ENCODE measurements at regions not wholly inside any gene's neighbourhood (a gene's known extent, or its start where the extent isn't known, plus 50 kb on each side); places are given as distances from the start of the nearest gene placed in this dataset.

DNA sequence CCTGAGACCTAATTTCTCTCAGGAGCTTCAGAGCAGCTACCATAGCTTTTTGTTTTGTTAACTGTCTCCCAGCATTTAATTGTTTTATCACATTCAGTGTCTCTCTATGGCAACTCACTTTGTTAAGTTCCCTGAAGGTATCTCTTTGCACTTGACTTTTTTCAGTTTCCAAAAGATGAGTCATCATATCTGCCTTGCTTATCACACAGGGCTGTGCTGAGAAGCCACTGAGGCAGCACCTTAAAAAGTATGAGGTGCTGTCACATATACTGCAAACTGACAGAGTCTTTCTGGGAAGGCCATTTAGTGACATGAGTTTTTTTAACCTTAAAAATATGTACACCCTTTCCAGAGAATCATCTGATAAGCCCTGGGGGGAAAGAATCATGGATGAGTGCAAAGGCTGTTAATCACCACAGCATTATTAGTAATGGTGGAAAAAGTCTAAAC, 56.8 kb downstream of the PPP1R3C start:
- no peaks in the 10 kb centered on the region for H3K9me3 Mint-ChIP-seq
- POLR2A ChIA-PET: no interaction called here
- no peak overlapping the region for H3K27ac Mint-ChIP-seq
- H3K36me3 Mint-ChIP-seq: peaks cover 2% of the 10 kb centered on the region
- no peaks in the 10 kb centered on the region for H3K27me3 Mint-ChIP-seq
- no peak for DNase-seq
- ATAC-seq (ENCODE audit: low read depth): no peak
- H3K4me3 Mint-ChIP-seq: no peak overlapping the region
- peaks cover 2% of the 10 kb centered on the region for H3K4me1 Mint-ChIP-seq

DNA sequence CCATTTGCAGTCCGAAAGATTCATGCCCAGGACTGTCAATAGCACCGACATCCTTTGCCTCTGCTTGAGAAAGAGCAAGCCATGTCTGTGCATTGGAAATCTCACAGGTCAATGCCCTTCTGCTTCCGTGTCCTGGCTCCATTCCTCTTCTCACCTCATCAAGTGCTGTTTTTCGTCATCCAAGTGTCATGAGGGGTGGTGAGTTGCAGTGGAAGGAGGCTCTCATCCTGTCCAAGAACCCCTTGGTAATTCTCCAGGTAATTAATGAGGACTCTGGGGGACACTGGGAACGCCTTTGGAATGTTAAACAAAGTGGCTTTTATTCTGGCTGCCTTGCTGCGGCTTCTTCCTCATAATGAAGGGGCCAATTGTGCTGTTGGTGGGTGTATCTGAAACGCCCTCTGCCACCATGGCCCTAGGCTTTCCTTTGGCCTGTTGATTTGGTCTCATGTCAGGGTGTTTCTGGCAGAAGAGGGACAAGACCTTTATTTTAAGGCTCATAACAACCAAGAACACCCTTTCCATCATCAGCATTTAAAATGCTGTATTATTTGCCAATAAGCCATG, 57.7 kb downstream of the PPP1R3C start:
- ATAC-seq (ENCODE audit: low read depth): no peak
- peaks cover 2% of the 10 kb centered on the region for H3K36me3 Mint-ChIP-seq
- POLR2A ChIA-PET: no interaction called here
- H3K4me1 Mint-ChIP-seq: peaks cover 2% of the 10 kb centered on the region
- DNase-seq: no peak
- H3K27ac Mint-ChIP-seq: no peak overlapping the region
- no peaks in the 10 kb centered on the region for H3K27me3 Mint-ChIP-seq
- no peaks in the 10 kb centered on the region for H3K9me3 Mint-ChIP-seq
- no peak overlapping the region for H3K4me3 Mint-ChIP-seq

GRCh38 chr10:91574236-91574635, 58.6 kb downstream of the PPP1R3C start:
- H3K4me3 Mint-ChIP-seq: no peak overlapping the region
- peaks cover 3% of the 10 kb centered on the region for H3K4me1 Mint-ChIP-seq
- H3K36me3 Mint-ChIP-seq: peaks cover 2% of the 10 kb centered on the region
- H3K27me3 Mint-ChIP-seq: no peaks in the 10 kb centered on the region
- POLR2A ChIA-PET: no interaction called here
- no peak overlapping the region for H3K27ac Mint-ChIP-seq
- no peak for ATAC-seq (ENCODE audit: low read depth)
- no peaks in the 10 kb centered on the region for H3K9me3 Mint-ChIP-seq
- DNase-seq: no peak

GRCh38 chr10:91573320-91573719, 59.6 kb downstream of the PPP1R3C start:
- Mint-ChIP-seq H3K4me1 (peaks cover 4% of the 10 kb centered on the region), H3K27ac (no peak overlapping the region), H3K36me3 (peaks cover 2% of the 10 kb centered on the region), H3K4me3 (no peak overlapping the region), H3K9me3 (no peaks in the 10 kb centered on the region), H3K27me3 (no peaks in the 10 kb centered on the region)
- POLR2A ChIA-PET: no interaction called here
- ATAC-seq (ENCODE audit: low read depth) (no peak), DNase-seq (no peak)

DNA sequence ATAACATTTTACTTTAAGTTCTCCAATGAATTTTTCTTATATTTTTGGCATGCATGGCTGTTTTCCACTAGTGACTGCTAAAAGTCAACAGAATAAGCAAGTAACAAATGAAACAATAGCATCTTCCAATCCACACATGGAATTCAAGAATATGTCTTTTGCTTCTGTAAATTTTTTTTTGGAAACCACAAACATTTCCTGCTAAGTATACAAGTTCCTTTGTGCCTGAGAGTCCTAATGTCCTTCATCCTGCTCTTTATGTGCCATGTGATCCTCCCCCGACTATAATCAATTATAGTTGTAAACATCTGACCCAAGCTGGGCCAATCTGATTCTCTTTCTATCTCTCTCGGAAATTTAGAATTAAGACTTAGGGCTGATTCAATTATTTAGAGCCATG, 61.2 kb downstream of the PPP1R3C start:
- Mint-ChIP-seq H3K36me3 (peaks cover 2% of the 10 kb centered on the region), H3K4me3 (no peak overlapping the region), H3K9me3 (no peaks in the 10 kb centered on the region), H3K4me1 (peaks cover 4% of the 10 kb centered on the region), H3K27me3 (no peaks in the 10 kb centered on the region), H3K27ac (no peak overlapping the region)
- ATAC-seq (ENCODE audit: low read depth) (no peak), DNase-seq (no peak)
- POLR2A ChIA-PET: no interaction called here

DNA sequence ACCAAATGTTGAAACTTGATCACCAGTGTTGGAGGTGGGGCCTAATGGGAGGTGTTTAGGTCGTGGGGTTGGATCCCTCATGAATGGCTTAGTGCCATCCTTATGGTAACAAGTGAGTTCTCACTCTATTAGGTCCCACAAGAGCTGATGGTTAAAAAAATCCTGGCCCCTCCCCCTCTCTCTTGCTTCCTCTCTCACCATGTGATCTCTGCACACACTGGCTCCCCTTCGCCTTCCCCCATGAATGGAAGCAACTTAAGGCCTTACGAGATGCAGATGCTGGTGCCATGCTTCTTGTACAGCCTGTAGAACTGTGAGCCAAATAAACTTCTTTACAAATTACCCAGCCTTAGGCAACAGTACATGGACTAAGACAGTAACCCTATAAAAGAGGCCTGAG, 62.7 kb downstream of the PPP1R3C start:
- POLR2A ChIA-PET: no interaction called here
- H3K27me3 Mint-ChIP-seq: no peaks in the 10 kb centered on the region
- H3K27ac Mint-ChIP-seq: no peak overlapping the region
- H3K9me3 Mint-ChIP-seq: no peaks in the 10 kb centered on the region
- H3K4me1 Mint-ChIP-seq: peaks cover 4% of the 10 kb centered on the region
- DNase-seq (no peak), ATAC-seq (ENCODE audit: low read depth) (no peak)
- H3K36me3 Mint-ChIP-seq: peaks cover 2% of the 10 kb centered on the region
- no peak overlapping the region for H3K4me3 Mint-ChIP-seq

DNA sequence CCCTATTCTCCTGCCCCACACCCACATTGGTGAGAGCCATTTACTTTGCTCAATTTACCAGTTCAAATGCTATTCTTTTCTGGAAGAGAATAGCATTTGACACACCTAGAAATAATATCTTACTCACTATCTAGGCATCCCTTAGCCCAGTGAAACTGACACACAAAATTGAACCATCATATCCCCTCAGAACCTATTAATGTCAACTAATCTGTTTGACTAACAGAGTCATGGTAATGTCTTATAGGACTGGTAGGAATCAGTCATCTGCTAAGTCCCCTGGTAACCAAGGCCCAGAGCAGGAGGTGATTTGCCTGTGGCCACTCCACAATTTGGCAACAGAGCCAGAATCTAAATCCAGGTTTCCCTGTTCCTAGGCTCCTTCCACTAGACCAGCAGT, 63.3 kb downstream of the PPP1R3C start:
- H3K27ac Mint-ChIP-seq: no peak overlapping the region
- H3K9me3 Mint-ChIP-seq: no peaks in the 10 kb centered on the region
- H3K4me3 Mint-ChIP-seq: no peak overlapping the region
- H3K27me3 Mint-ChIP-seq: no peaks in the 10 kb centered on the region
- POLR2A ChIA-PET: no interaction called here
- DNase-seq (no peak), ATAC-seq (ENCODE audit: low read depth) (no peak)
- H3K4me1 Mint-ChIP-seq: peaks cover 4% of the 10 kb centered on the region
- peaks cover 2% of the 10 kb centered on the region for H3K36me3 Mint-ChIP-seq

GRCh38 chr10:91567815-91568214, 65.1 kb downstream of the PPP1R3C start:
- no peak for DNase-seq
- Mint-ChIP-seq H3K4me3 (no peak overlapping the region), H3K9me3 (no peaks in the 10 kb centered on the region), H3K27ac (no peak overlapping the region), H3K36me3 (no peaks in the 10 kb centered on the region), H3K27me3 (peaks cover 7% of the 10 kb centered on the region), H3K4me1 (peaks cover 4% of the 10 kb centered on the region)
- POLR2A ChIA-PET: no interaction called here
- no peak for ATAC-seq (ENCODE audit: low read depth)

- POLR2A ChIA-PET: no interaction called here
- Mint-ChIP-seq H3K36me3 (no peaks in the 10 kb centered on the region), H3K27ac (no peak overlapping the region), H3K9me3 (no peaks in the 10 kb centered on the region), H3K4me1 (peaks cover 3% of the 10 kb centered on the region), H3K27me3 (peaks cover 7% of the 10 kb centered on the region), H3K4me3 (no peak overlapping the region)
- DNase-seq (no peak), ATAC-seq (ENCODE audit: low read depth) (no peak)
Observed at GRCh38 chr10:91566115-91566514, 66.8 kb downstream of the PPP1R3C start.

DNA sequence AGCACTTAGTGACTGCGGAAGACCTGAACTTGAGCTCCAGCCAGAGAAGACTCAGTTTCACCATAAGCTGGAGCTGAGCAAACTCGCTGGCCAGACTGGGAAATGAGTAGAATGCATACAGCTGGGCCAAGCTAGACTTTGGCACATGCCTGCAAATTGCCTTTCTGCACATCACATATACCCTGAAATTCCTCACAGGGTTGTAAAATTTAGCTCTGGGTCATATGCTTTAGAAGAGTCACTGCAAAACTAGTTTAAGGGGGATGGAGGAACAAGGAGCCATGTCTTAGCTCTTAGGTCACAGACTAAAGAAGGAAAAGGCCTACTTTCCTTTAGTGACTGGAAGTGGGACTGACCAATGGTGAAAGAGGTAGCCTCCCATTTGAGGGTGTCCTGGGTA, 67.6 kb downstream of the PPP1R3C start:
- H3K36me3 Mint-ChIP-seq: no peaks in the 10 kb centered on the region
- H3K27ac Mint-ChIP-seq: no peak overlapping the region
- H3K4me1 Mint-ChIP-seq: peaks cover 3% of the 10 kb centered on the region
- POLR2A ChIA-PET: no interaction called here
- no peak overlapping the region for H3K4me3 Mint-ChIP-seq
- H3K9me3 Mint-ChIP-seq: peaks cover 1% of the 10 kb centered on the region
- DNase-seq: no peak
- no peak for ATAC-seq (ENCODE audit: low read depth)
- peaks cover 7% of the 10 kb centered on the region for H3K27me3 Mint-ChIP-seq

DNA sequence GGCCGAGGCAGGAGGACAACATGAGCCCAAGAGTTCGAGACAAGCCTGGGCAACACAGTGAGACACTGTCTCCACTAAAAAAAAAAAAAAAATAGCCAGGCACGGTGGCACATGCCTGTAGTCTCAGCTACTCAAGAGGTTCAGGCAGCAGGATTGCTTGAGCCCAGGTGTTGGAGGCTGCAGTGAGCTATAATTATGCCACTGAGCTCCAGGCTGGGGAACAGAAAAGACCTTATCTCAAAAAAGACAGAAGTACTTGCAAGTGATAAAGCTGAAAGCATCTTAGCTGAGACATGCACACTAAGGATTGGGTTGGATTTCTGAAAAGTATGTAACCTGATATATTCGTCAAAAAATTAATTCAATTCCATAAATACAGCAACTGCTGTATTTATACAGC, 68.4 kb downstream of the PPP1R3C start:
- H3K27ac Mint-ChIP-seq: no peak overlapping the region
- H3K27me3 Mint-ChIP-seq: peaks cover 7% of the 10 kb centered on the region
- POLR2A ChIA-PET: interaction anchor here (0.7 kb wide), 1 partner anchor 32 kb away, joined by 3 read pairs; no protein-coding TSS in a partner anchor
- ATAC-seq (ENCODE audit: low read depth) (no peak), DNase-seq (no peak)
- no peak overlapping the region for H3K4me3 Mint-ChIP-seq
- peaks cover 1% of the 10 kb centered on the region for H3K9me3 Mint-ChIP-seq
- H3K4me1 Mint-ChIP-seq: peaks cover 3% of the 10 kb centered on the region
- no peaks in the 10 kb centered on the region for H3K36me3 Mint-ChIP-seq
